ENCODE measurements at regions not wholly inside any gene's neighbourhood (a gene's known extent, or its start where the extent isn't known, plus 50 kb on each side); places are given as distances from the start of the nearest gene placed in this dataset.

DNA sequence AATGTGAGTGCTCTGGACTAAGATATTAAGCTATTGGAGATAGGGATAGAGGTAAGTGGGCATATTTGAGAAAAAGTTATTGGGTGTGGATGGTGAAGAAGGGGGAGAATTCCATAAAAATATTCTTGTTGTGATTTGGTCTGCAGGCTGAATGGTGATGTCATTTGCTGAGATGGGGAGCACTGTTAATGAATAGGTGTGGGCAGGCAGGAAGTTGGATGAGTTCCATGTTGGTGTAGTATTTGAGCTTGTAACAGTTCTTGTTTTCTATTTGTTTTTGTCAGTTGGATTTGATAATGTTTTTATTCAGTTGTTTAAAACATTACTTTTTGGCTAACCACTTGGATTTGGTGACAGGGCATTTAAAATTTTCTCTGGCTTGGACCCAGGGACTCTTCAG is 168.8 kb downstream of the C11orf87 start:
- Histone ChIP-seq H3K36me3 (ENCODE audit: control insufficient read depth in 2 of 2, insufficient read depth in 2 of 2, low read length in 1 of 2) (no peaks in the 10 kb centered on the region), H3K27ac (ENCODE audit: low read depth in 1 of 2, low read length in 1 of 2) (no peak overlapping the region), H3K4me1 (ENCODE audit: control insufficient read depth in 2 of 2, insufficient read depth in 2 of 2, low read length in 2 of 2) (no peaks in the 10 kb centered on the region), H3K4me3 (ENCODE audit: low read length in 2 of 2) (no peak overlapping the region), H3K27me3 (ENCODE audit: control insufficient read depth in 2 of 2, insufficient read depth in 1 of 2, low read length in 1 of 2) (no peaks in the 10 kb centered on the region), H3K9me3 (ENCODE audit: control insufficient read depth in 2 of 2, insufficient read depth in 1 of 2, low read length in 1 of 2) (no peaks in the 10 kb centered on the region)
- DNase-seq (ENCODE audit: low read depth in 6 of 9, low spot score in 9 of 9) = no peak

GRCh38 chr11:109597336-109597735 is 175.3 kb downstream of the C11orf87 start:
- H3K36me3 ChIP-seq (ENCODE audit: control insufficient read depth in 2 of 2, insufficient read depth in 2 of 2, low read length in 1 of 2) = no peaks in the 10 kb centered on the region
- WGBS = 85% methylated on average over 4 of the region's 4 CpGs
- no peaks in the 10 kb centered on the region for H3K4me1 ChIP-seq (ENCODE audit: control insufficient read depth in 2 of 2, insufficient read depth in 2 of 2, low read length in 2 of 2)
- no peaks in the 10 kb centered on the region for H3K27me3 ChIP-seq (ENCODE audit: control insufficient read depth in 2 of 2, insufficient read depth in 1 of 2, low read length in 1 of 2)
- H3K4me3 ChIP-seq (ENCODE audit: low read length in 2 of 2) = no peak overlapping the region
- DNase-seq (ENCODE audit: low read depth in 6 of 9, low spot score in 9 of 9) = no peak
- H3K9me3 ChIP-seq (ENCODE audit: control insufficient read depth in 2 of 2, insufficient read depth in 1 of 2, low read length in 1 of 2) = no peaks in the 10 kb centered on the region
- H3K27ac ChIP-seq (ENCODE audit: low read depth in 1 of 2, low read length in 1 of 2) = no peak overlapping the region

GRCh38 chr11:109604481-109605400 is 182.8 kb downstream of the C11orf87 start:
- Histone ChIP-seq H3K4me1 (ENCODE audit: control insufficient read depth in 2 of 2, insufficient read depth in 2 of 2, low read length in 2 of 2) (no peaks in the 10 kb centered on the region), H3K27ac (ENCODE audit: low read depth in 1 of 2, low read length in 1 of 2) (no peak overlapping the region), H3K4me3 (ENCODE audit: low read length in 2 of 2) (no peak overlapping the region), H3K9me3 (ENCODE audit: control insufficient read depth in 2 of 2, insufficient read depth in 1 of 2, low read length in 1 of 2) (no peaks in the 10 kb centered on the region), H3K36me3 (ENCODE audit: control insufficient read depth in 2 of 2, insufficient read depth in 2 of 2, low read length in 1 of 2) (no peaks in the 10 kb centered on the region), H3K27me3 (ENCODE audit: control insufficient read depth in 2 of 2, insufficient read depth in 1 of 2, low read length in 1 of 2) (no peaks in the 10 kb centered on the region)
- DNase-seq (ENCODE audit: low read depth in 6 of 9, low spot score in 9 of 9) = no peak
- 95% methylated on average over 3 of the region's 3 CpGs for WGBS

DNA sequence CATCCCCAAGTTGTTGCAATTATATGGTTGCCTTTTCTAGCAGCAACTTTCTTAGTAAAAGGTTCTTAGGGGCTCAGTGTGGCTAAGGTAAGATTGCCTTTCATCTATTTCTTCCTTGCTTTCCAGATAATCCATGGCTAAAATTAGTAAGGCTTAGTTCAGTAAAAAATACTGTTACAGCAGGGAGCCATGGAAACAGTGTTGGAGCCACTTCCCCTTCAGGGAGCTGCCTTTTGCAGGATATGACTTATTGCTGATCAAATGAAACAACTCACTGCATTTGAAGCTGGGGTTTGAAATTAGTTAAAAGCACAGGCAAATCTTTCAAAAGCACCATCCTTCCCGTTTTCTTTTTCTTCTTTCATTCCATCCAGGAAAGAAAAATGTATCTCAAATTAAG is 184.3 kb downstream of the C11orf87 start:
- no peaks in the 10 kb centered on the region for H3K9me3 ChIP-seq (ENCODE audit: control insufficient read depth in 2 of 2, insufficient read depth in 1 of 2, low read length in 1 of 2)
- no peaks in the 10 kb centered on the region for H3K27me3 ChIP-seq (ENCODE audit: control insufficient read depth in 2 of 2, insufficient read depth in 1 of 2, low read length in 1 of 2)
- DNase-seq (ENCODE audit: low read depth in 6 of 9, low spot score in 9 of 9) = no peak
- no peaks in the 10 kb centered on the region for H3K36me3 ChIP-seq (ENCODE audit: control insufficient read depth in 2 of 2, insufficient read depth in 2 of 2, low read length in 1 of 2)
- H3K27ac ChIP-seq (ENCODE audit: low read depth in 1 of 2, low read length in 1 of 2) = no peak overlapping the region
- 84% methylated on average over 1 of the region's 1 CpG for WGBS
- H3K4me1 ChIP-seq (ENCODE audit: control insufficient read depth in 2 of 2, insufficient read depth in 2 of 2, low read length in 2 of 2) = no peaks in the 10 kb centered on the region
- no peak overlapping the region for H3K4me3 ChIP-seq (ENCODE audit: low read length in 2 of 2)

GRCh38 chr11:109609454-109610185 is 187.6 kb downstream of the C11orf87 start:
- Histone ChIP-seq H3K4me1 (ENCODE audit: control insufficient read depth in 2 of 2, insufficient read depth in 2 of 2, low read length in 2 of 2) (no peaks in the 10 kb centered on the region), H3K27ac (ENCODE audit: low read depth in 1 of 2, low read length in 1 of 2) (no peak overlapping the region), H3K27me3 (ENCODE audit: control insufficient read depth in 2 of 2, insufficient read depth in 1 of 2, low read length in 1 of 2) (no peaks in the 10 kb centered on the region), H3K4me3 (ENCODE audit: low read length in 2 of 2) (no peak overlapping the region), H3K36me3 (ENCODE audit: control insufficient read depth in 2 of 2, insufficient read depth in 2 of 2, low read length in 1 of 2) (no peaks in the 10 kb centered on the region), H3K9me3 (ENCODE audit: control insufficient read depth in 2 of 2, insufficient read depth in 1 of 2, low read length in 1 of 2) (no peaks in the 10 kb centered on the region)
- WGBS = 93% methylated on average over 1 of the region's 1 CpG
- DNase-seq (ENCODE audit: low read depth in 6 of 9, low spot score in 9 of 9) = no peak

- DNase-seq (ENCODE audit: low read depth in 6 of 9, low spot score in 9 of 9) = no peak
- H3K4me1 ChIP-seq (ENCODE audit: control insufficient read depth in 2 of 2, insufficient read depth in 2 of 2, low read length in 2 of 2) = no peaks in the 10 kb centered on the region
- no peaks in the 10 kb centered on the region for H3K27me3 ChIP-seq (ENCODE audit: control insufficient read depth in 2 of 2, insufficient read depth in 1 of 2, low read length in 1 of 2)
- H3K27ac ChIP-seq (ENCODE audit: low read depth in 1 of 2, low read length in 1 of 2) = no peak overlapping the region
- no peaks in the 10 kb centered on the region for H3K36me3 ChIP-seq (ENCODE audit: control insufficient read depth in 2 of 2, insufficient read depth in 2 of 2, low read length in 1 of 2)
- no peaks in the 10 kb centered on the region for H3K9me3 ChIP-seq (ENCODE audit: control insufficient read depth in 2 of 2, insufficient read depth in 1 of 2, low read length in 1 of 2)
- H3K4me3 ChIP-seq (ENCODE audit: low read length in 2 of 2) = no peak overlapping the region
- 69% methylated on average over 3 of the region's 3 CpGs for WGBS
Observed at GRCh38 chr11:109612496-109612895, 190.5 kb downstream of the C11orf87 start.

DNA sequence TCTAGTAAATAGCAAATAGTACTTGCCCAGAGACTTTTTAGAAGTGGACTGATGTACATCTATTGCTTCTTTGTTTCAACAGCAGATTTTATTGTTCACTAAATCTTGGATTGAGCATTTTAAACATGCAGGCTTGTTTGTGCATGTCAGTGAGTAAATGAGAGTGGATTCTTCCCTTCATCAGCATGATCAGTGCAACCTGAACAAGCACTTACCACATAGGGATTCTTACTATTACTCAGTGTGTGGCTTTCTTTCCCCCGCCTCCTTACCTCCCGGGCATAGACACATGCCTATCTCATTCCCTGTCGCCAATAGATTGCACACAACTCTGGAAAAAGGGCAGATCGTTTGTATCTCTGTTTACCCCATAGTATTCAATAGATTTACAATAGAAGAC is 197.5 kb downstream of the C11orf87 start:
- DNase-seq (ENCODE audit: low read depth in 6 of 9, low spot score in 9 of 9) = no peak
- H3K4me3 ChIP-seq (ENCODE audit: low read length in 2 of 2) = no peak overlapping the region
- no peaks in the 10 kb centered on the region for H3K4me1 ChIP-seq (ENCODE audit: control insufficient read depth in 2 of 2, insufficient read depth in 2 of 2, low read length in 2 of 2)
- no peaks in the 10 kb centered on the region for H3K27me3 ChIP-seq (ENCODE audit: control insufficient read depth in 2 of 2, insufficient read depth in 1 of 2, low read length in 1 of 2)
- no peaks in the 10 kb centered on the region for H3K9me3 ChIP-seq (ENCODE audit: control insufficient read depth in 2 of 2, insufficient read depth in 1 of 2, low read length in 1 of 2)
- WGBS = 94% methylated on average over 4 of the region's 4 CpGs
- H3K27ac ChIP-seq (ENCODE audit: low read depth in 1 of 2, low read length in 1 of 2) = no peak overlapping the region
- no peaks in the 10 kb centered on the region for H3K36me3 ChIP-seq (ENCODE audit: control insufficient read depth in 2 of 2, insufficient read depth in 2 of 2, low read length in 1 of 2)

- Histone ChIP-seq H3K4me3 (ENCODE audit: low read length in 2 of 2) (no peak overlapping the region), H3K4me1 (ENCODE audit: control insufficient read depth in 2 of 2, insufficient read depth in 2 of 2, low read length in 2 of 2) (no peaks in the 10 kb centered on the region), H3K27ac (ENCODE audit: low read depth in 1 of 2, low read length in 1 of 2) (no peak overlapping the region), H3K36me3 (ENCODE audit: control insufficient read depth in 2 of 2, insufficient read depth in 2 of 2, low read length in 1 of 2) (no peaks in the 10 kb centered on the region), H3K9me3 (ENCODE audit: control insufficient read depth in 2 of 2, insufficient read depth in 1 of 2, low read length in 1 of 2) (no peaks in the 10 kb centered on the region), H3K27me3 (ENCODE audit: control insufficient read depth in 2 of 2, insufficient read depth in 1 of 2, low read length in 1 of 2) (no peaks in the 10 kb centered on the region)
- DNase-seq (ENCODE audit: low read depth in 6 of 9, low spot score in 9 of 9) = no peak
- WGBS = 83% methylated on average over 1 of the region's 1 CpG
Observed at GRCh38 chr11:109629734-109630133, 207.7 kb downstream of the C11orf87 start.

GRCh38 chr11:109641549-109641948 is 219.6 kb downstream of the C11orf87 start:
- Histone ChIP-seq H3K9me3 (ENCODE audit: control insufficient read depth in 2 of 2, insufficient read depth in 1 of 2, low read length in 1 of 2) (no peaks in the 10 kb centered on the region), H3K36me3 (ENCODE audit: control insufficient read depth in 2 of 2, insufficient read depth in 2 of 2, low read length in 1 of 2) (no peaks in the 10 kb centered on the region), H3K4me3 (ENCODE audit: low read length in 2 of 2) (no peak overlapping the region), H3K27me3 (ENCODE audit: control insufficient read depth in 2 of 2, insufficient read depth in 1 of 2, low read length in 1 of 2) (no peaks in the 10 kb centered on the region), H3K4me1 (ENCODE audit: control insufficient read depth in 2 of 2, insufficient read depth in 2 of 2, low read length in 2 of 2) (no peaks in the 10 kb centered on the region), H3K27ac (ENCODE audit: low read depth in 1 of 2, low read length in 1 of 2) (no peak overlapping the region)
- DNase-seq (ENCODE audit: low read depth in 6 of 9, low spot score in 9 of 9) = peak in 2 of 9 donors; percentile 3 to 16
- 21% methylated on average over 9 of the region's 9 CpGs for WGBS

Data from thymus (tissue), 11 donors.